ENCODE measurements at regions not wholly inside any gene's neighbourhood (a gene's known extent, or its start where the extent isn't known, plus 50 kb on each side); places are given as distances from the start of the nearest gene placed in this dataset.

- no peak for DNase-seq (ENCODE audit: extremely low read depth, insufficient read length)
- TF ChIP-seq CTCF (IDR thresholded peaks at IDR 0.05; ENCODE audit: insufficient read depth, low read length, poor library complexity, severe bottlenecking) = no peak
- H3K27me3 ChIP-seq (replicated peaks; ENCODE audit: control insufficient read depth, insufficient read depth, low read length) = no peaks in the 10 kb centered on the region; the same call in none of the 2 replicates
Observed at GRCh38 chr6:44538131-44538806, 150.8 kb downstream of the CDC5L start.

GRCh38 chr6:44538807-44539201 is 151.3 kb downstream of the CDC5L start:
- Histone ChIP-seq H3K4me3 (replicated peaks; ENCODE audit: low read depth, low read length) (no peak overlapping the region), H3K36me3 (ENCODE audit: control insufficient read depth, insufficient read depth, low read length) (no peaks in the 10 kb centered on the region), H3K27me3 (replicated peaks; ENCODE audit: control insufficient read depth, insufficient read depth, low read length) (no peaks in the 10 kb centered on the region; the same call in none of the 2 replicates)
- no peak for TF ChIP-seq CTCF (IDR thresholded peaks at IDR 0.05; ENCODE audit: insufficient read depth, low read length, poor library complexity, severe bottlenecking)
- DNase-seq (ENCODE audit: extremely low read depth, insufficient read length) = no peak

More at GRCh38 chr6:44538131-44538806, 150.8 kb downstream of the CDC5L start:
- H3K36me3 ChIP-seq (ENCODE audit: control insufficient read depth, insufficient read depth, low read length) = no peaks in the 10 kb centered on the region
- H3K4me3 ChIP-seq (replicated peaks; ENCODE audit: low read depth, low read length) = no peak overlapping the region

GRCh38 chr6:44539701-44540355 is 152.3 kb downstream of the CDC5L start:
- H3K27me3 ChIP-seq (replicated peaks; ENCODE audit: control insufficient read depth, insufficient read depth, low read length) = no peaks in the 10 kb centered on the region; the same call in 1 of the 2 replicates
- H3K36me3 ChIP-seq (ENCODE audit: control insufficient read depth, insufficient read depth, low read length) = no peaks in the 10 kb centered on the region
- DNase-seq (ENCODE audit: extremely low read depth, insufficient read length) = no peak
- TF ChIP-seq CTCF (IDR thresholded peaks at IDR 0.05; ENCODE audit: insufficient read depth, low read length, poor library complexity, severe bottlenecking) = no peak
- H3K4me3 ChIP-seq (replicated peaks; ENCODE audit: low read depth, low read length) = no peak overlapping the region

- no peak for TF ChIP-seq CTCF (IDR thresholded peaks at IDR 0.05; ENCODE audit: insufficient read depth, low read length, poor library complexity, severe bottlenecking)
- Histone ChIP-seq H3K4me3 (replicated peaks; ENCODE audit: low read depth, low read length) (no peak overlapping the region), H3K36me3 (ENCODE audit: control insufficient read depth, insufficient read depth, low read length) (no peaks in the 10 kb centered on the region), H3K27me3 (replicated peaks; ENCODE audit: control insufficient read depth, insufficient read depth, low read length) (no peaks in the 10 kb centered on the region; the same call in 1 of the 2 replicates)
- DNase-seq (ENCODE audit: extremely low read depth, insufficient read length) = no peak
Observed at GRCh38 chr6:44540881-44541280, 153.4 kb downstream of the CDC5L start.

GRCh38 chr6:44542401-44543116 is 155.1 kb downstream of the CDC5L start:
- TF ChIP-seq CTCF (IDR thresholded peaks at IDR 0.05; ENCODE audit: insufficient read depth, low read length, poor library complexity, severe bottlenecking) = no peak

More at GRCh38 chr6:44542401-44543116, 155.1 kb downstream of the CDC5L start:
- DNase-seq (ENCODE audit: extremely low read depth, insufficient read length) = no peak
- H3K4me3 ChIP-seq (replicated peaks; ENCODE audit: low read depth, low read length) = no peak overlapping the region
- no peaks in the 10 kb centered on the region for H3K36me3 ChIP-seq (ENCODE audit: control insufficient read depth, insufficient read depth, low read length)
- H3K27me3 ChIP-seq (replicated peaks; ENCODE audit: control insufficient read depth, insufficient read depth, low read length) = no peaks in the 10 kb centered on the region; the same call in 1 of the 2 replicates
